ENCODE measurements at regions not wholly inside any gene's neighbourhood (a gene's known extent, or its start where the extent isn't known, plus 50 kb on each side); places are given as distances from the start of the nearest gene placed in this dataset.

DNA sequence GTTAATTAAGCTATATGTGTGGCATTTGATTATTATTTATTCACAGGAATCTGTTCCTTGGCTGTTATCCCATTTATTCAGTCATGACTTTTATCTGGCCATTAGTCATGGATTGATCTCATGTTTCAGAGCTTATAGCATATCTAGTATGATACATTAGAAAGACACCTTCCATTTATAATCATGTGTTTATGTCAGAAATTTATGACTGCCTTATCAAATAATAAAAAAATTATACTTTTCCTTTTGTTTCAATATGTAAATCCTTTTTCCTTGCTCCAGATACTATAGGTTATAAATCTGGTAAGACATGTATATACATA is 248.0 kb upstream of the PDE3A start:
- H3K4me3 ChIP-seq (ENCODE audit: low read depth, low read length): no peak overlapping the region
- TF ChIP-seq, protein P1, sequence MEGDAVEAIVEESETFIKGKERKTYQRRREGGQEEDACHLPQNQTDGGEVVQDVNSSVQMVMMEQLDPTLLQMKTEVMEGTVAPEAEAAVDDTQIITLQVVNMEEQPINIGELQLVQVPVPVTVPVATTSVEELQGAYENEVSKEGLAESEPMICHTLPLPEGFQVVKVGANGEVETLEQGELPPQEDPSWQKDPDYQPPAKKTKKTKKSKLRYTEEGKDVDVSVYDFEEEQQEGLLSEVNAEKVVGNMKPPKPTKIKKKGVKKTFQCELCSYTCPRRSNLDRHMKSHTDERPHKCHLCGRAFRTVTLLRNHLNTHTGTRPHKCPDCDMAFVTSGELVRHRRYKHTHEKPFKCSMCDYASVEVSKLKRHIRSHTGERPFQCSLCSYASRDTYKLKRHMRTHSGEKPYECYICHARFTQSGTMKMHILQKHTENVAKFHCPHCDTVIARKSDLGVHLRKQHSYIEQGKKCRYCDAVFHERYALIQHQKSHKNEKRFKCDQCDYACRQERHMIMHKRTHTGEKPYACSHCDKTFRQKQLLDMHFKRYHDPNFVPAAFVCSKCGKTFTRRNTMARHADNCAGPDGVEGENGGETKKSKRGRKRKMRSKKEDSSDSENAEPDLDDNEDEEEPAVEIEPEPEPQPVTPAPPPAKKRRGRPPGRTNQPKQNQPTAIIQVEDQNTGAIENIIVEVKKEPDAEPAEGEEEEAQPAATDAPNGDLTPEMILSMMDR (IDR thresholded peaks at IDR 0.05; ENCODE audit: insufficient read depth, low read depth, low read length): no peak
- no peak for DNase-seq (ENCODE audit: low read depth)

DNA sequence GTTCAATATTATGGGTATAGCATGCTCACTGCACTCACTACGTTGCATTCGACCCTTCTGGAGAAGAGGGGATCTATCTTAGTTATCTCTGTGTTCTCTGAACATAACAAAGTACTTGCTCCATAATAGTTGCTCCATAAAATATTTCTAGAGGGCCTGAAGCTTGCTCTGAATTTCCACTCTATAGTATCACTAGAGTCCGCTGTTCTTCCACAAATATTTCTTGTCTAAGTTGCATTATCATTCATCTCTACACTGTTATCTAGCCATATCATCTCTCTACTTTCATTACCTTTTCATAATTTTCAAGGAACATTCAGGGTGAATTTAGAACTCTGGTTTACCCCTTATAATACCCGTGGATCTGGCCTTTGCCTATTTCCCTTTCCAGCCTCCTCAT is 246.1 kb upstream of the PDE3A start:
- no peak for DNase-seq (ENCODE audit: low read depth)
- H3K4me3 ChIP-seq (ENCODE audit: low read depth, low read length): no peak overlapping the region
- TF ChIP-seq, protein P1 (IDR thresholded peaks at IDR 0.05; ENCODE audit: insufficient read depth, low read depth, low read length): no peak

DNA sequence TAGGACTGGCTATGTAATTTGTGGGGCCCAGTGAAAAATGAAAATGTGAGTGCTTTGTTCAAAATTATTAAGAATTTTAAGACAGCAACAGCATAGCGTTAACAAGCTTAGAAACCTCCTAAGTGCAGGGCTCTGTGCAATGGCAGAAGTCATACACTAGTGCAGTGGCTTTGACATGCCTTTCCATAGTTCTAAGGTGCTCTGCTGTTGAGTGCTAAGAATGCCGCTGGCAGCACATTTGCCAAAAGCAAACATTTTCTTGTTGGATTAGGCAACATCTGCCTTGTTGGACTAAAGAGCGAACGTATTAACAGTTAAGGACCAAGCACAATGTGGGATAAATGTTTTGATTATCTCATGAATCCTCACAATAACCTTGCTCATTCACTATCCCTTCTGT is 244.9 kb upstream of the PDE3A start:
- TF ChIP-seq, protein P1 (IDR thresholded peaks at IDR 0.05; ENCODE audit: insufficient read depth, low read depth, low read length): no peak
- H3K4me3 ChIP-seq (ENCODE audit: low read depth, low read length): no peak overlapping the region
- no peak for DNase-seq (ENCODE audit: low read depth)

DNA sequence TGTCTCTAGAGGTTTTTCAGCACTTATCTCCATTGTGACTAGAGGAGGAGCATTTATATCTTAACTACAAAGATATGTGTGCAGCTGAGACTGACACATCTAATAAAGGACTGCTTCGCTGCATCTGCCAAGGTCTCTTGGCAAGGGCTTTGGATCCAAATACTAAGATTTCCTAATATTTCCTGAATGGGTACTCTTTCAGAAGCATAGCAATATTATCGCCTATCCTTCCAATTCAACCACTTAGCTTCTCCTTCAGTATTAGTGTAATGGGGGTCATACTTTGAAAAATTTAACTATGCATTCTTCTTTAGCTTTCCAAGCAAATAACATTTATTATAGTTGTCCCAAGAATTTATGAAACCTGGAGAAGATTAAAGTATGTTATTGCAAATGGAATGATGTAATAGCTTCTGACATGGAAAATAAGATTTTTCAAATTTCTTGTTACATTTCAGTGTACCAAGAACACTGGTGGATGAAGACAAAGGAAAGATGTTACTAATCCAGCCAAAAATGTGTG is 243.0 kb upstream of the PDE3A start:
- TF ChIP-seq, protein P1 (IDR thresholded peaks at IDR 0.05; ENCODE audit: insufficient read depth, low read depth, low read length): no peak

DNA sequence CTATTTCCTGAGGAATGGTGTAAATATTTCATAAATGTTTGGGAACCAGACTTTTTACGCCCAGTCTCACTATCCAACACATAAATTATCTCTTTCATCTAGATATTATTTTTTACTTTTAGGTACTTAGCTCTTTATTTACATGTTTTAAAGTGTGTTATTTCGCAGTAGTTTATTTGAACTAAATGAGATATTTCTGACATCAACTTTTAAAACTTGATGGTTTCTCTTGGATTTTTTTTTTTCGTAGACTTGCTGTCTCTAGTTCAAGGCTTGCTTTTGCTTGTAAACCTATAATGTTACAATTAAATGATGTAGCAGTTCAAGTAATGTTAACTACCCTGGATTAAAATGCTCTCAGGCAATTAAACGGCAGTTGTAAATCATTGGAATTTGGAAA is 241.7 kb upstream of the PDE3A start:
- DNase-seq (ENCODE audit: low read depth): no peak
- no peak overlapping the region for H3K4me3 ChIP-seq (ENCODE audit: low read depth, low read length)
- TF ChIP-seq, protein P1 (IDR thresholded peaks at IDR 0.05; ENCODE audit: insufficient read depth, low read depth, low read length): no peak

More for the DNA sequence above, 243.0 kb upstream of the PDE3A start:
- no peak overlapping the region for H3K4me3 ChIP-seq (ENCODE audit: low read depth, low read length)
- no peak for DNase-seq (ENCODE audit: low read depth)

DNA sequence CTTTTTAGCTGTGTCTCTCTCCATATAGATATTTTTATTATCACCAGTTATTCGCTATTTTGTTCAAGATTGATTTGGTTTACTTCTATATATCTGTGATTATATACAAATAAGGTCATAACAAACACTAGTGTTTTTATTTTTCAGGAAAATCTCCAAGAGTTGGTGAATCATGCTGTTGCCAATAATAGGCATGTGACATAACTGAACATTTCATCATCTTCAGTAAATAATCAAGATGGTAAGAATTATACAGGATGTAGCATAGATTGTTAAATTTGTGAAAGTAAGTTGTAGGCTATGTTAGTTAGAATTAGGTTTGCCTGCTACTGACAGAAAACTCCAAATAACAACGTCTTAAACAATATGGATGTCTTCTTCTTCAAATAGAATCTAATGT is 240.9 kb upstream of the PDE3A start:
- DNase-seq (ENCODE audit: low read depth): peak; percentile 12
- no peak overlapping the region for H3K4me3 ChIP-seq (ENCODE audit: low read depth, low read length)
- TF ChIP-seq, protein P1 (IDR thresholded peaks at IDR 0.05; ENCODE audit: insufficient read depth, low read depth, low read length): no peak

DNA sequence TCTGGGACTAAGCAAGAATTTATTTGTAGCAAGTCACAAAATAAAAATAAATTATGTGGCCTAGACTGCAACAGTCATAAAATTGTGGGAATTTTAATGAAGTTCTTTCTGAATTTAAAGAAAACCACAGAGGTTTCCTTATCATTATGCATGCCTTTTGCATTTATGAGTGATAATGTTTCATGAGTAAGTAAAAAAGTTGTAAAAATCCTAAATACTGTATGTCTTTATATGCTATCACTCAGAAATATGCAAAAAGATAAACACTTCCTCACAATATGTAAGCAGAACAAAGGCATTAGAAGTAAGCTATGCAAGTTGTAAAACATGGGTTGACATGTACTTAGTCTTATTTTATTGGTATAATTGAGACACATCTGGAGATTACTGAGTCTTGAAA is 239.4 kb upstream of the PDE3A start:
- peak; percentile 79 for DNase-seq (ENCODE audit: low read depth)
- TF ChIP-seq, protein P1 (IDR thresholded peaks at IDR 0.05; ENCODE audit: insufficient read depth, low read depth, low read length): no peak
- no peak overlapping the region for H3K4me3 ChIP-seq (ENCODE audit: low read depth, low read length)

Data from fibroblast of villous mesenchyme (primary cell).